Sigmoid colon (tissue), 6 donors: ENCODE measurements at regions not wholly inside any gene's neighbourhood (a gene's known extent, or its start where the extent isn't known, plus 50 kb on each side); places are given as distances from the start of the nearest gene placed in this dataset.

ENCODE experiments used
- DNase-seq: peaks from one replicate; pipeline ENCODE4 v3.0.0-alpha.2; 2019
- H3K27ac ChIP-seq, 4 donors: fragments of 200-600 bp; sonication (generic); one replicate each; pipeline ENCODE4 v1.5.1; 2016 to 2019; ENCODE audit warnings: mild to moderate bottlenecking in 1 of 4
- H3K27me3 ChIP-seq, 3 donors: fragments of 200-600 bp; sonication (generic); one replicate each; pipeline ENCODE4 v1.5.1; 2019; ENCODE audit warnings: mild to moderate bottlenecking in 1 of 3
- H3K36me3 ChIP-seq, 4 donors: fragments of 200-600 bp; sonication (generic); one replicate each; pipeline ENCODE4 v1.5.1; 2016 to 2019
- H3K4me1 ChIP-seq, 4 donors: fragments of 200-600 bp; sonication (generic); one replicate each; pipeline ENCODE4 v1.5.1; 2017 to 2019
- H3K4me3 ChIP-seq, 4 donors: fragments of 200-600 bp; sonication (generic); one replicate each; pipeline ENCODE4 v1.5.1; 2017 to 2019; ENCODE audit warnings: mild to moderate bottlenecking in 2 of 4, moderate library complexity in 1 of 4
- H3K9me3 ChIP-seq, 4 donors: fragments of 200-600 bp in 3 of 4; sonication (generic) in 3 of 4; one replicate each; pipeline versions ENCODE4 v1.5.1 to v1.6.1; 2013 to 2019
- CTCF ChIP-seq, 4 experiments: fragments of 450-650 bp in 3 of 4; fragments of 200-600 bp in 1 of 4; IDR thresholded peaks; one replicate each; pipeline ENCODE4 v1.5.1; 2016 to 2019; ENCODE audit warnings: antibody characterized with exemption in 4 of 4, mild to moderate bottlenecking in 3 of 4, moderate library complexity in 2 of 4
- EP300 ChIP-seq, 4 donors: sonication (generic); formaldehyde crosslinking; IDR thresholded peaks; one replicate each; pipeline ENCODE4 v1.6.1; 2017; ENCODE audit warnings: antibody characterized with exemption in 4 of 4
- POLR2A ChIP-seq, 2 donors: fragments of 450-650 bp; IDR thresholded peaks; one replicate each; pipeline ENCODE4 v1.6.1; 2016; ENCODE audit warnings: antibody characterized with exemption in 2 of 2, mild to moderate bottlenecking in 2 of 2, moderate library complexity in 2 of 2
- POLR2AphosphoS5 ChIP-seq, 4 donors: sonication (generic); formaldehyde crosslinking; IDR thresholded peaks; one replicate each; pipeline ENCODE4 v1.6.1; 2017; ENCODE audit warnings: antibody characterized with exemption in 4 of 4
- WGBS, 2 donors: extraction: QIAGEN DNeasy Blood & Tissue Kit; methylation state at CpG; one replicate each; pipeline ENCODE4 v1.1.7; 2013; 5-methylcytosine and 5-hydroxymethylcytosine counted together
- intact Hi-C: fragments of 100-400 bp; cut with DNase I; formaldehyde crosslinking; loops from one replicate; pipeline ENCODE4 v1.15.1; 2023
- donor health status: healthy with polysubstance abuse.
- donor health status: healthy.

- intact Hi-C loops: no loop called here
- DNase-seq: no peak
- 36 to 65% methylated on average over 5 of the region's 5 CpGs for WGBS, 2 donors
Measured at GRCh38 chrX:45903781-45904201, 641.4 kb downstream of the ZNF674 start.

GRCh38 chrX:45900766-45901615 lies 644.2 kb downstream of the ZNF674 start:
- Histone ChIP-seq H3K27ac (no peak overlapping the region), H3K4me1 (no peaks in the 10 kb centered on the region), H3K9me3 (no peaks in the 10 kb centered on the region), H3K36me3 (no peaks in the 10 kb centered on the region), H3K27me3 (no peaks in the 10 kb centered on the region), H3K4me3 (no peak overlapping the region)
- 70 to 81% methylated on average over 9 of the region's 9 CpGs for WGBS, 2 donors
- intact Hi-C loops: no loop called here
- no peak for TF ChIP-seq POLR2A (IDR thresholded peaks at IDR 0.05)
- no peak for TF ChIP-seq CTCF (IDR thresholded peaks at IDR 0.05)
- TF ChIP-seq EP300 (IDR thresholded peaks at IDR 0.05): no peak
- TF ChIP-seq POLR2AphosphoS5 (IDR thresholded peaks at IDR 0.05): no peak
- no peak for DNase-seq

More at GRCh38 chrX:45903781-45904201, 641.4 kb downstream of the ZNF674 start:
- H3K27ac ChIP-seq: no peak overlapping the region
- TF ChIP-seq POLR2A (IDR thresholded peaks at IDR 0.05) (no peak), EP300 (IDR thresholded peaks at IDR 0.05) (no peak), CTCF (IDR thresholded peaks at IDR 0.05) (no peak), POLR2AphosphoS5 (IDR thresholded peaks at IDR 0.05) (no peak)
- no peaks in the 10 kb centered on the region for H3K27me3 ChIP-seq
- H3K4me1 ChIP-seq: no peaks in the 10 kb centered on the region
- no peaks in the 10 kb centered on the region for H3K9me3 ChIP-seq
- no peak overlapping the region for H3K4me3 ChIP-seq
- no peaks in the 10 kb centered on the region for H3K36me3 ChIP-seq

GRCh38 chrX:45894864-45895645 lies 650.2 kb downstream of the ZNF674 start:
- Histone ChIP-seq H3K9me3 (no peaks in the 10 kb centered on the region), H3K4me1 (no peaks in the 10 kb centered on the region), H3K27ac (no peak overlapping the region), H3K27me3 (no peaks in the 10 kb centered on the region), H3K4me3 (no peak overlapping the region), H3K36me3 (no peaks in the 10 kb centered on the region)
- TF ChIP-seq POLR2A (IDR thresholded peaks at IDR 0.05) (no peak), EP300 (IDR thresholded peaks at IDR 0.05) (no peak), POLR2AphosphoS5 (IDR thresholded peaks at IDR 0.05) (no peak), CTCF (IDR thresholded peaks at IDR 0.05) (no peak)
- intact Hi-C loops: no loop called here
- WGBS, 2 donors: 69 to 81% methylated on average over 4 of the region's 4 CpGs
- DNase-seq: no peak

- 83 to 88% methylated on average over 8 of the region's 8 CpGs for WGBS, 2 donors
- no peak overlapping the region for H3K4me3 ChIP-seq
Measured at GRCh38 chrX:45889471-45889870, 655.8 kb downstream of the ZNF674 start.

More at GRCh38 chrX:45889471-45889870, 655.8 kb downstream of the ZNF674 start:
- H3K27me3 ChIP-seq: no peaks in the 10 kb centered on the region
- no peak for DNase-seq
- no peaks in the 10 kb centered on the region for H3K4me1 ChIP-seq
- no peak overlapping the region for H3K27ac ChIP-seq
- H3K36me3 ChIP-seq: no peaks in the 10 kb centered on the region
- TF ChIP-seq CTCF (IDR thresholded peaks at IDR 0.05) (no peak), POLR2AphosphoS5 (IDR thresholded peaks at IDR 0.05) (no peak), EP300 (IDR thresholded peaks at IDR 0.05) (no peak), POLR2A (IDR thresholded peaks at IDR 0.05) (no peak)
- intact Hi-C loops: no loop called here
- H3K9me3 ChIP-seq: no peaks in the 10 kb centered on the region
